Breast epithelium (tissue), 4 donors: ENCODE measurements at regions not wholly inside any gene's neighbourhood (a gene's known extent, or its start where the extent isn't known, plus 50 kb on each side); places are given as distances from the start of the nearest gene placed in this dataset.
"Not testable (repeated sequence)": the region's sequence is repeated elsewhere in the genome, so short reads cannot be mapped to it uniquely, and the experiment has no call there.

Source experiments
- DNase-seq, 2 donors: peaks; one replicate each; pipeline ENCODE4 v3.0.0-alpha.2; 2019; ENCODE audit warnings: low spot score in 2 of 2
- H3K27ac ChIP-seq, 2 donors: fragments of 200-600 bp; sonication (generic) in 1 of 2; one replicate each; pipeline ENCODE4 v1.5.1; 2016 to 2019; ENCODE audit warnings: mild to moderate bottlenecking in 1 of 2
- H3K27me3 ChIP-seq, 2 donors: fragments of 200-600 bp; sonication (generic) in 1 of 2; one replicate each; pipeline versions ENCODE4 v1.5.1 to v1.6.0; 2017 to 2019; ENCODE audit warnings: control low read depth in 1 of 2, mild to moderate bottlenecking in 1 of 2
- H3K36me3 ChIP-seq: fragments of 200-600 bp; one replicate; pipeline ENCODE4 v1.5.1; 2019
- H3K4me1 ChIP-seq, 2 donors: fragments of 200-600 bp; sonication (generic); one replicate each; pipeline ENCODE4 v1.5.1; 2016 to 2019; ENCODE audit warnings: control low read depth in 1 of 2
- H3K4me3 ChIP-seq, 3 donors: fragments of 200-600 bp; sonication (generic); 1 replicate in 2 of 3; 2 replicates in 1 of 3; pipeline ENCODE4 v1.5.1; 2016 to 2019; ENCODE audit warnings: mild to moderate bottlenecking in 3 of 3, moderate library complexity in 2 of 3
- H3K9me3 ChIP-seq, 2 donors: fragments of 200-600 bp; sonication (generic) in 1 of 2; one replicate each; pipeline ENCODE4 v1.5.1; 2016 to 2019; ENCODE audit warnings: control low read depth in 1 of 2
- CTCF ChIP-seq, 3 donors: fragments of 450-650 bp; IDR thresholded peaks; one replicate each; pipeline ENCODE4 v1.5.1; 2016 to 2017; ENCODE audit warnings: antibody characterized with exemption in 3 of 3, mild to moderate bottlenecking in 3 of 3, moderate library complexity in 3 of 3
- POLR2A ChIP-seq: fragments of 450-650 bp; IDR thresholded peaks from one replicate; pipeline ENCODE4 v1.6.1; 2016; ENCODE audit warnings: antibody characterized with exemption, mild to moderate bottlenecking, moderate library complexity
- POLR2AphosphoS5 ChIP-seq, 3 donors: sonication (generic); formaldehyde crosslinking; IDR thresholded peaks; one replicate each; pipeline ENCODE4 v1.6.1; 2017; ENCODE audit warnings: antibody characterized with exemption in 3 of 3
- intact Hi-C: fragments of 100-400 bp; cut with DNase I; formaldehyde crosslinking; loops from one replicate; pipeline ENCODE4 v1.15.1; 2023; ENCODE audit warnings: low total_unique reads

GRCh38 chr4:26192899-26193869 lies 127.6 kb upstream of the RBPJ start:
- no peak overlapping the region for H3K27ac ChIP-seq
- no peaks in the 10 kb centered on the region for H3K36me3 ChIP-seq
- intact Hi-C loops, result no loop called here
- no peak for TF ChIP-seq POLR2AphosphoS5 (IDR thresholded peaks at IDR 0.05)
- no peak for TF ChIP-seq CTCF (IDR thresholded peaks at IDR 0.05)
- TF ChIP-seq POLR2A, result no peak
- H3K4me1 ChIP-seq, result no peaks in the 10 kb centered on the region
- H3K4me3 ChIP-seq, result no peak overlapping the region
- no peaks in the 10 kb centered on the region for H3K9me3 ChIP-seq
- H3K27me3 ChIP-seq, result no peaks in the 10 kb centered on the region
- no peak for DNase-seq

GRCh38 chr4:26194764-26195163 lies 126.0 kb upstream of the RBPJ start:
- TF ChIP-seq POLR2A (no peak), POLR2AphosphoS5 (IDR thresholded peaks at IDR 0.05) (no peak), CTCF (IDR thresholded peaks at IDR 0.05) (no peak)
- Histone ChIP-seq H3K27me3 (no peaks in the 10 kb centered on the region), H3K4me1 (no peaks in the 10 kb centered on the region), H3K4me3 (no peak overlapping the region), H3K27ac (no peak overlapping the region), H3K9me3 (no peaks in the 10 kb centered on the region), H3K36me3 (no peaks in the 10 kb centered on the region)
- intact Hi-C loops, result no loop called here
- DNase-seq, result no peak

GRCh38 chr4:26196567-26196966 lies 124.2 kb upstream of the RBPJ start:
- Histone ChIP-seq H3K4me1 (no peaks in the 10 kb centered on the region), H3K27me3 (no peaks in the 10 kb centered on the region), H3K27ac (no peak overlapping the region), H3K9me3 (no peaks in the 10 kb centered on the region), H3K4me3 (no peak overlapping the region), H3K36me3 (no peaks in the 10 kb centered on the region)
- DNase-seq, result no peak
- intact Hi-C loops, result no loop called here
- TF ChIP-seq CTCF (IDR thresholded peaks at IDR 0.05), result no peak

GRCh38 chr4:26197018-26197779 lies 123.6 kb upstream of the RBPJ start:
- Histone ChIP-seq H3K27ac (no peak overlapping the region), H3K36me3 (no peaks in the 10 kb centered on the region), H3K4me3 (no peak overlapping the region), H3K9me3 (no peaks in the 10 kb centered on the region), H3K27me3 (no peaks in the 10 kb centered on the region), H3K4me1 (no peaks in the 10 kb centered on the region)
- no peak for TF ChIP-seq POLR2AphosphoS5 (IDR thresholded peaks at IDR 0.05)
- no peak for TF ChIP-seq CTCF (IDR thresholded peaks at IDR 0.05)
- TF ChIP-seq POLR2A, result no peak
- peak in 1 of 2 donors; percentile 56 for DNase-seq
- intact Hi-C loops, result no loop called here

GRCh38 chr4:26198931-26199330 lies 121.9 kb upstream of the RBPJ start:
- H3K4me1 ChIP-seq, DNase-seq, H3K9me3 ChIP-seq, intact Hi-C loops, H3K27me3 ChIP-seq, H3K27ac ChIP-seq, H3K36me3 ChIP-seq, H3K4me3 ChIP-seq: not testable (repeated sequence)
